HEK293T (cell line): ENCODE measurements at regions not wholly inside any gene's neighbourhood (a gene's known extent, or its start where the extent isn't known, plus 50 kb on each side); places are given as distances from the start of the nearest gene placed in this dataset.

Experiments used
- CTCF ChIA-PET: fragments of 350-600 bp; formaldehyde crosslinking; extraction: SDS; loops from one replicate; lab custom pipeline; 2021; ENCODE audit warnings: antibody characterized with exemption, inconsistent platforms; lab: Yijun Ruan, JAX
- POLR2A ChIA-PET: fragments of 350-600 bp; formaldehyde crosslinking; extraction: SDS; loops from one replicate; lab custom pipeline; 2020; ENCODE audit warnings: antibody characterized with exemption, inconsistent platforms; lab: Yijun Ruan, JAX
- DNase-seq: peaks from one replicate; pipeline ENCODE4 v3.0.0; 2012; ENCODE audit warnings: mixed read lengths; ENCODE audit errors: extremely low spot score
- ARNT ChIP-seq: fragments of 450-650 bp; IDR thresholded peaks from 2 replicates; pipeline ENCODE4 v1.6.1; 2017; ENCODE audit warnings: mild to moderate bottlenecking
- BHLHE40 ChIP-seq: fragments of 450-650 bp; IDR thresholded peaks from 2 replicates; pipeline ENCODE4 v1.6.1; 2016; ENCODE audit warnings: mild to moderate bottlenecking, moderate library complexity, borderline replicate concordance
- CTBP1 ChIP-seq: fragments of 450-650 bp; IDR thresholded peaks from 2 replicates; pipeline ENCODE4 v1.6.1; 2016; ENCODE audit warnings: borderline replicate concordance
- ELF4 ChIP-seq: fragments of 450-650 bp; IDR thresholded peaks from 2 replicates; pipeline ENCODE4 v1.6.1; 2017; ENCODE audit warnings: antibody characterized with exemption
- FOXA1 ChIP-seq: fragments of 450-650 bp; IDR thresholded peaks from 2 replicates; pipeline ENCODE4 v1.6.1; 2016; ENCODE audit warnings: mild to moderate bottlenecking
- FOXK2 ChIP-seq: fragments of 450-650 bp; IDR thresholded peaks from 2 replicates; pipeline ENCODE4 v1.6.1; 2016; ENCODE audit warnings: mild to moderate bottlenecking
- FOXM1 ChIP-seq: fragments of 450-650 bp; IDR thresholded peaks from 2 replicates; pipeline ENCODE4 v1.6.1; 2017; ENCODE audit warnings: mild to moderate bottlenecking, borderline replicate concordance
- HDGF ChIP-seq: fragments of 450-650 bp; IDR thresholded peaks from 2 replicates; pipeline ENCODE4 v1.6.1; 2017; ENCODE audit warnings: antibody characterized with exemption, borderline replicate concordance
- L3MBTL2 ChIP-seq: fragments of 450-650 bp; conservative IDR thresholded peaks from 2 replicates; pipeline ENCODE4 v1.6.1; 2016; ENCODE audit warnings: mild to moderate bottlenecking
- LEF1 ChIP-seq: fragments of 450-650 bp; IDR thresholded peaks from 2 replicates; pipeline ENCODE4 v1.6.1; 2017; ENCODE audit warnings: mild to moderate bottlenecking, borderline replicate concordance
- NFRKB ChIP-seq: fragments of 450-650 bp; IDR thresholded peaks from 2 replicates; pipeline ENCODE4 v1.6.1; 2016; ENCODE audit warnings: mild to moderate bottlenecking, moderate library complexity
- PKNOX1 ChIP-seq: fragments of 450-650 bp; IDR thresholded peaks from 2 replicates; pipeline ENCODE4 v1.6.1; 2016
- SP1 ChIP-seq: fragments of 450-650 bp; IDR thresholded peaks from 2 replicates; pipeline ENCODE4 v1.6.1; 2017
- SUZ12 ChIP-seq: fragments of 450-650 bp; IDR thresholded peaks from 2 replicates; pipeline ENCODE4 v1.6.1; 2016; ENCODE audit warnings: mild to moderate bottlenecking
- TARDBP ChIP-seq: fragments of 450-650 bp; IDR thresholded peaks from 2 replicates; pipeline ENCODE4 v1.6.1; 2016
- ZNF384 ChIP-seq: fragments of 450-650 bp; IDR thresholded peaks from 2 replicates; pipeline ENCODE4 v1.6.1; 2016

GRCh38 chr1:223473601-223474344, 80.6 kb downstream of the CCDC185 start:
- CTCF ChIA-PET: interaction anchor here (1.9 kb wide), 1 partner anchor 9 kb away, joined by 7 read pairs; no protein-coding TSS in a partner anchor
- no peak for TF ChIP-seq FOXA1
- no peak for TF ChIP-seq FOXM1
- TF ChIP-seq ELF4: no peak
- no peak for TF ChIP-seq TARDBP
- no peak for TF ChIP-seq HDGF
- no peak for TF ChIP-seq LEF1
- TF ChIP-seq ARNT: no peak
- no peak for TF ChIP-seq ZNF384
- no peak for TF ChIP-seq BHLHE40
- no peak for TF ChIP-seq FOXK2
- no peak for TF ChIP-seq NFRKB
- TF ChIP-seq PKNOX1: no peak
- TF ChIP-seq L3MBTL2: no peak
- no peak for TF ChIP-seq CTBP1
- TF ChIP-seq SUZ12: no peak
- TF ChIP-seq SP1: no peak
- DNase-seq: no peak
- POLR2A ChIA-PET: no interaction called here

- TF ChIP-seq FOXM1 (no peak), ELF4 (no peak), PKNOX1 (no peak), HDGF (no peak), LEF1 (no peak), NFRKB (no peak), CTBP1 (no peak), SP1 (no peak), FOXK2 (no peak), FOXA1 (no peak)
- CTCF ChIA-PET: interaction anchor here (1.9 kb wide), 1 partner anchor 8 kb away, joined by 7 read pairs; no protein-coding TSS in a partner anchor
- no peak for DNase-seq
- POLR2A ChIA-PET: no interaction called here
Observed at GRCh38 chr1:223474804-223475203, 81.6 kb downstream of the CCDC185 start.

- TF ChIP-seq CTBP1 (no peak), LEF1 (no peak), ARNT (no peak), FOXM1 (no peak), PKNOX1 (no peak), L3MBTL2 (no peak), FOXK2 (no peak), BHLHE40 (no peak)
- no peak for DNase-seq
- ChIA-PET POLR2A (no interaction called here), CTCF (no interaction called here)
Observed at GRCh38 chr1:223477456-223477855, 84.2 kb downstream of the CCDC185 start.

GRCh38 chr1:223478606-223479005, 85.4 kb downstream of the CCDC185 start:
- TF ChIP-seq ELF4: no peak
- no peak for TF ChIP-seq ZNF384
- TF ChIP-seq NFRKB: no peak
- no peak for TF ChIP-seq CTBP1
- no peak for TF ChIP-seq SUZ12
- TF ChIP-seq ARNT: no peak
- no peak for TF ChIP-seq LEF1
- TF ChIP-seq SP1: no peak
- TF ChIP-seq TARDBP: no peak
- no peak for TF ChIP-seq FOXM1
- TF ChIP-seq L3MBTL2: no peak
- no peak for TF ChIP-seq FOXK2
- TF ChIP-seq HDGF: no peak
- no peak for TF ChIP-seq FOXA1
- no peak for TF ChIP-seq BHLHE40
- CTCF ChIA-PET: no interaction called here
- POLR2A ChIA-PET: no interaction called here
- no peak for DNase-seq

GRCh38 chr1:223479261-223479660, 86.0 kb downstream of the CCDC185 start:
- TF ChIP-seq ELF4 (no peak), SUZ12 (no peak), PKNOX1 (no peak), BHLHE40 (no peak), FOXA1 (no peak), FOXK2 (no peak), ZNF384 (no peak), FOXM1 (no peak), L3MBTL2 (no peak), CTBP1 (no peak), SP1 (no peak), ARNT (no peak), LEF1 (no peak), NFRKB (no peak), HDGF (no peak), TARDBP (no peak)
- DNase-seq: no peak
- ChIA-PET POLR2A (no interaction called here), CTCF (no interaction called here)
